Fibroblast of peridontal ligament (primary cell): ENCODE measurements at regions not wholly inside any gene's neighbourhood (a gene's known extent, or its start where the extent isn't known, plus 50 kb on each side); places are given as distances from the start of the nearest gene placed in this dataset.
A peak's percentile ranks its signal among the peaks of the same experiment; 100 is the strongest.

Experiments used
- DNase-seq: peaks from one replicate; pipeline ENCODE4 v3.0.0-alpha.2; 2010; ENCODE audit errors: extremely low read depth

DNA sequence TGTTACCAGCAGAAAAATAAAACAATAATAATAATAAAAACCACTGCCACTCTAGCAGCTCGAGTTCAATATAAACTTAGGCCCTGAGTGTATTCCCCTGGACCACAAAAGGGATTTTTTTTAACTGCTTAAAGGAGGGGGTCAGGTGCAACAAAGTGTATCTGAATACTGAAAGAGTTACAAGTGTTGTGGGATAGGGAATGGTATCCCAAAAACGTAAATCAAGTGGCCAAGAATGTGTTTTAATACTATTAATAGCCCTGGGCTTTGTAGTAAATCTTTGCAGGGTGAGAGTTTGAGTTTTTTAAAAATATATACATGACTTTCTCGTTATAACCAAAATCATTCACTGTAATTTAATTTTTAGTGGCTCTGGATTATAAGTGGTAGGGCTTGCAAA lies 860.1 kb upstream of the INTU start:
- no peak for DNase-seq

DNA sequence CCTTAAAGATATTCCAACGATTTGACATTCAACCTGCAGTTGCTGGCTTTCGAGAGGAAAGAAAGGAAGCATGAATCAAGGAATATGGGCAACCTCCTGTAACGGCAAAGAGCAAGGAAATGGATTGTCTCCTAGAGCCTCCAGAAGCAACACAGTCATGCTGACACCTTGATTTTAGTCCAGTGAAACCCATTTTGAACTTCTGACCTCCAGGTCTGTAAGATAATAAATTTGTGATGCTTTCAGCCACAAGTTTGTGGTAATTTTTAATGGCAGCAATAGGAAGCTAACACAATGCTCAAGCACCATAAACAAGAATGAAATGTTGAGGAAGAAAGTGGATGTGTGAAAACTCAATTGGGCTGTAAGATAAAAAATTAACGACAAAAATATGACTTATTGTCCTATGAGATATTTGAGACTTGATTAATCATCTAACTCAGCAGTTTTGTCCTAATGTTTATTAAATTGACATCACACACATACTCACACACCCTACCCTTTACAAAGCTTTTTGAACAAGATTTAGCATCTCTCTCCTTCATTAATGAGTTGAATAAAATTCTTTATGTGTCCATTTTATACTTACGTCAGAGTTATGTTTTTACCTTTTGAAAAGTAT lies 857.2 kb upstream of the INTU start:
- no peak for DNase-seq

DNA sequence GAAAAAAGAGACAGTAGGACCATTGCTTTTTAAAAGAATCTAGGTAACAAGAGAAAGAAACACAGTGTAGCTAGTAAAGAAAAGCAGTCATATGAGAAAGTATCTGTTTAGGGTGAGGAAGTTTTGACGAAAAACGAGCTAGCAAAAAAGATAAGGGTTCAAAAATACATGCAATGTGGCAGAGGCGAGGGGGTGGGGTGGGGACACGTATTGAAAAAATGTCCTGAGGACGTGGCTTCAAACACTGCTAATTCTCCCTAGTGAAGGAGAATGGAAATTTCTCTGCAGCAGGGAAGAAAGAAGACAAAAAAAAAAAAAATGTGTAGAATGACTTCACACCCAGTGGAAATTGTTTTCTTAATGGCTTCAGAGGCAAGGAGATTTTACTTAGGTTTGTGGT lies 856.4 kb upstream of the INTU start:
- DNase-seq = no peak

DNA sequence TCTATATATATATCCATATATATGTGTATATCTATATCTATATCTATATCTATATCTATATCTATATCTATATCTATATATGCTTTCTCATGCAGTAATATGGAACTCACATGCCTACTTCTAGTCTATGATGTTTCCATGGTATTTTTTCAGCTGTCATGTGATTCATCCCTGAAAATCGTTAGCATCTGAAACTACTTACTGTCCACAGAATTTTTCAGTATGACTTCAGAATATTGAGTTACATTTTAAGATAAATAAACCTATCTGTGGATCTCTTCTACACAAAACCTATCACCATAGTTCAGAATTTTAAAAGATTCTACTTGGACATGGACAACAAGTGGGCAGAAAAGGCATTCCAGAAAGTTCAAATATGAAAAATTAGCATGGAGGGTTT lies 855.1 kb upstream of the INTU start:
- peak; percentile 97 for DNase-seq

DNA sequence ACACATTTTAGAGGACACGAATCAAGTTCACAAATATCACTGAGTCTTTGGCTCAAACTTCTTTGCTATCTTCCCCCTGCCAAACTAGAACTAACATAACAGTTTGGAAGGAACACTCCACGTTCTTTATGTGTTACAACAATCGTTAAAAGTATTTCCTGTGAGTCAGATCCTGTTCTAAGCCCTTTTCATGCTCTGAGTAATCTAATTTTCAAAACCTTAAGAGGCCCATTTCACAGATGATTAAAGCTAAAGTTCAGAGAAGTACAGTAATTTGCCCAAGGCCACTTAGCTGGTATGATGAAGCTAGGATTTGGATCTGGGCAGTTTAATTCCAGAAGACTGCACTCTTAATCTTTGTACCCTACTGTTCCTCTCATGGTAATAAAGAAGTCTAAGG lies 854.4 kb upstream of the INTU start:
- DNase-seq = peak; percentile 82

GRCh38 chr4:126779001-126779400 lies 853.8 kb upstream of the INTU start:
- no peak for DNase-seq

- no peak for DNase-seq
These were observed 853.2 kb upstream of the INTU start for GRCh38 chr4:126779436-126780166.

GRCh38 chr4:126783191-126783590 lies 849.6 kb upstream of the INTU start:
- no peak for DNase-seq

DNA sequence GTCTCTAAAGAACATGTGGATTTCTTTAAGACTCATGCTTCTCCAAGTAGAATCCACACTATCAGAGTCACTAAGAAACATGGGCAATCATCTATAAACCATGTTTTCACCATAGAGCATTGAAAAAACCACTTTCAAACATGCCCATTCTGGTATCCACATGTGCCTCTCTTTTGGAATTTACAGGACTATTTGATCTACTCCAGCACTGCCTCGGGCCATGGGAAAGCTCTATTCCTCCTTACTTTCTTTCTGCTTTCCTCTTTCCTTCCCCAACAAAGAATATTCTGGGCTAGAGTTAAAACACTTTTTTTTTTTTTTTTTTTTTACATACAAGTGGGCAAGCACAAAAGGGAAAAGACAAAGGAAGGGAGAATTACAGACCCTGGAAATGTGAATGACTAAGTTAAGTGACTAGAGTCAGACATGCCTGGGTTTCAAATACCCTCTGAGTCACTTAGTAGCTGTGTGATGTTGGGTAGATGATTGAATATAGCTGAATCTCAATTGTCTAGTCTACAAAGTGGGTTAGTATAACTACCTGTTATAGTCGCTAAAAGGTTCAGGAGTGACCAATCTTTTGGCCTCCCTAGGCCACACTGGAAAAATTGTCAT lies 847.7 kb upstream of the INTU start:
- peak; percentile 22 for DNase-seq

- DNase-seq = peak; percentile 57
These were observed 842.1 kb upstream of the INTU start for GRCh38 chr4:126790633-126791032.

GRCh38 chr4:126794363-126794762 lies 838.4 kb upstream of the INTU start:
- DNase-seq = peak; percentile 31

DNA sequence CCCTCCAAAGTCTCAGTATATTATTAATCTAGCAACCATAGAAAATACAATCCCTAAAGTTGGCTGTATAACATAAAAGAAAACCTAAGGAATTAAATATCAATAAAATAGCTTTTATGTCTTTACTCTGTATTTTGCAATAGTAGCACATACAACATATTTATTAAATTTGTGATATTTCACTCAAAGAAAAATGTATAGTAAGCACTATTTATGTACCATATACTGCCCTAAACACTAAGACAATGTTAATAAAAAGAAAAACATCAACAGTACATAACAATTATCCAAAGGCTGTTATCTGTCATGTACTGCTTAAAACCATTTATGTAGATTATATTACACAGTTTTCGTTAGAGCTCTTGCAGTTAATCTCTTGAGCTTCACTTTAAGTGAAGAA lies 834.5 kb upstream of the INTU start:
- DNase-seq = no peak

- peak; percentile 70 for DNase-seq
These were observed 833.3 kb upstream of the INTU start for GRCh38 chr4:126799416-126799815.

GRCh38 chr4:126799971-126800574 lies 832.7 kb upstream of the INTU start:
- peak; percentile 48 for DNase-seq

DNA sequence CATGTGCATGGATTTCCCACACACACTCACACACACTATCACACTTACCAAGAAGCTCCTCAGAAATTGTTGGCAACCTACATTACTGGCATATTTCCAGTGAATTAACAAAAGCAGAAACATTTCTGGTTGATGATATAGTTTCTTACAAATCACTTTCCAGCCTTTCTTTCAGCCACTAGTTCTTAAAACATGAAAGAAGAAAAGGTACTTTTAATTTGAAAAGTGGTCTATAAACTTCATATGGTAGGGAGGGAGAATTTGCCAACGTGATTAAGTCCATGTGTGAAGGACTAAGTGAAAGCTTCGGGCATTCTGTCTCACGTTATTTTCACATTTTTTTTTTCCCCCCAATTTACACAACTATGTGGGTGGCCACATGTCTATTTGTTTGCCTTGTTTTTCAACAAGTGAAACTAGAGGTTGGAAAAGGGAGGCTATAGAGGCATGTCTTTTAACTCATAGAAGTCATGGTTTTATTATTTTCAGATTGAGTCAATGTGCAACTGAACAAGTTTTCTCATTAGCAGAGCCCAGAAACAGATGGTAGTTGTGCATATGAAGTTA lies 832.1 kb upstream of the INTU start:
- peak; percentile 65 for DNase-seq

GRCh38 chr4:126807132-126807531 lies 825.6 kb upstream of the INTU start:
- DNase-seq = no peak

DNA sequence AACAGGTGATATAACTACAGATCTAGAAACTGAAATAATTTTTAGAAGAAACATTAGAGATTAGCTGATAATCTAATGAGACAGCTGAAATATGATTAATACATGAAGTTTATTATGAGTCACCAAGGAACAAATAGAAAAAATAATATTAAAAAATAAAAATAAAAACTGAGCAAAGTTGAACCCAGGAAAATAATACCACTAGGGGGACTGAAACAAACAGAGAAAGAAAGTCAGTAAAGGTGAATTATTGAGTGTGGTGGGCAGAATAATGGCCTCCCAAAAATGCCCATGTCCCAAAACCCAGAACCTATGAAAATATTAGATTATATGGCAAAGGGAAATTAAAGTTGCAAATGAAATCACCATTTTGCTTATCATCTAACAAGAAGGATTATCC lies 820.7 kb upstream of the INTU start:
- no peak for DNase-seq

DNA sequence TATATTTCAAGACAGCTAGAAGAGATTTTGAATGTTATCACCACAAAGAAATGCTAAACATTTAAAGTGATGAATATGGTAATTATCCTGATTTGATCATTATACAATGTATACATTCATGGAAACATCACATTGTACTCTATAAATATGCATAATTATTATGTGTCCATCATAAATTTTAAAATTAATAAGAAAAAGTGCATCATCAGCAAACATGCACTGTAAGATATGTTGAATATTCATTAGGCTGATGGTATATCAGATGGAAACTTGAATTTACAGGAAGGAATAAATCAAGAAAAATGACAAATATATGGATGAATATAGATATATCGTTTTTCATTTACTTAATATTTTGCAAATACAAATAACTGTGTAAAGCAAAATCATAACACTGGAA lies 812.1 kb upstream of the INTU start:
- no peak for DNase-seq

GRCh38 chr4:126821152-126821551 lies 811.6 kb upstream of the INTU start:
- no peak for DNase-seq

DNA sequence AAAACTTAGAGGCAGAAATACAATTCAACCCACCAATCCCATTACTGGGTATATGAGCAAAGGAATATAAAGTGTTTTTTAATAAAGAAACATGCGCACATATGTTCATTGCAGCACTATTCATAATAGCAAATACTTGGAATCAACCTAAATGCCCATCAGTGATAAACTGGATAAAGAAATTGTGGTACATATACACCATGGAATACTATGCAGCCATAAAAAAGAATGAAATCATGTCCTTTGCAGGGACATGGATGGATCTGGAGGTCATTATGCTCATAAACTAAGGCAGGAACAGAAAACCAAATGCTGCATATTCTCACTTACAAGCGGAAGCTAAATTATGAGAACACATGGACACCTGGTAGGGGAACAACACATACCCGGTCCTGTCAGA lies 807.7 kb upstream of the INTU start:
- DNase-seq = no peak

- DNase-seq = no peak
These were observed 805.1 kb upstream of the INTU start for GRCh38 chr4:126827669-126828068.

GRCh38 chr4:126834854-126835253 lies 797.9 kb upstream of the INTU start:
- no peak for DNase-seq
